Mesothelial cell of epicardium (in vitro differentiated cells): ENCODE measurements at regions not wholly inside any gene's neighbourhood (a gene's known extent, or its start where the extent isn't known, plus 50 kb on each side); places are given as distances from the start of the nearest gene placed in this dataset.
"Not testable (repeated sequence)": the region's sequence is repeated elsewhere in the genome, so short reads cannot be mapped to it uniquely, and the experiment has no call there.

ENCODE experiments used
- DNase-seq, 2 experiments: peaks; one replicate each; pipeline ENCODE4 v3.0.0; 2021; ENCODE audit warnings: low spot score in 2 of 2; ENCODE audit not compliant: unreplicated experiment in 2 of 2
- H3K27ac Mint-ChIP-seq: 2 replicates; pipeline ENCODE4 v1.8.0; 2021; ENCODE audit warnings: mixed read lengths
- H3K27me3 Mint-ChIP-seq: 2 replicates; pipeline ENCODE4 v1.8.0; 2021; ENCODE audit warnings: low read depth, mixed read lengths
- H3K36me3 Mint-ChIP-seq: 2 replicates; pipeline ENCODE4 v1.8.0; 2021; ENCODE audit warnings: mixed read lengths
- H3K4me1 Mint-ChIP-seq: 2 replicates; pipeline ENCODE4 v1.8.0; 2021; ENCODE audit warnings: mixed read lengths
- H3K4me3 Mint-ChIP-seq: 2 replicates; pipeline ENCODE4 v1.8.0; 2021; ENCODE audit warnings: mild to moderate bottlenecking, moderate library complexity, mixed read lengths
- H3K9me3 Mint-ChIP-seq: 2 replicates; pipeline ENCODE4 v1.8.0; 2021; ENCODE audit warnings: mixed read lengths
- TF ChIP-seq, protein P1 (sequence below): fragments of 200-600 bp; sonication (generic); IDR thresholded peaks from one replicate; pipeline ENCODE4 v1.5.0; 2021; ENCODE audit warnings: antibody characterized with exemption; ENCODE audit not compliant: unreplicated experiment

DNA sequence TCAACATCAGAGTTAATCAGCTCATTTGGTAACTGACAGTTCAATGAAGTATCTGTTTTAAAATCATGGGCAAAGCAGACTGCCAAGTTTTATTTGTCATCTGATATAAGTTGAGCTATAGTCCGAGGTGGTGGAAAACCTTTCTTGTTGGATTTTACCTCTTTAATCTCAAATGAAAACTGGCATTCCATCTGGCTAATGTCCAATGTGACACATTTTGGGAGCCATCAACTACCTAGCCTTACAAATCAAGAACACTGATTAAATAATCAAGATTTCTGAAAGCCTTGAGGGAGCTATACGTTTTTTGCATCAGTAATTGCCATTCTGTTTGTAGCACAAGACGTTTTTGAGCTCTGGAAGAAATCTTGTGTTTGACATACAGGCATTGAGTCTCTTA is 1380.5 kb upstream of the WWC1 start:
- no peak overlapping the region for H3K27ac Mint-ChIP-seq
- H3K4me1 Mint-ChIP-seq, result peaks cover 26% of the 10 kb centered on the region
- H3K36me3 Mint-ChIP-seq, result no peaks in the 10 kb centered on the region
- no peak overlapping the region for H3K4me3 Mint-ChIP-seq
- no peaks in the 10 kb centered on the region for H3K27me3 Mint-ChIP-seq
- no peaks in the 10 kb centered on the region for H3K9me3 Mint-ChIP-seq
- DNase-seq, result no peak
- TF ChIP-seq, protein P1, sequence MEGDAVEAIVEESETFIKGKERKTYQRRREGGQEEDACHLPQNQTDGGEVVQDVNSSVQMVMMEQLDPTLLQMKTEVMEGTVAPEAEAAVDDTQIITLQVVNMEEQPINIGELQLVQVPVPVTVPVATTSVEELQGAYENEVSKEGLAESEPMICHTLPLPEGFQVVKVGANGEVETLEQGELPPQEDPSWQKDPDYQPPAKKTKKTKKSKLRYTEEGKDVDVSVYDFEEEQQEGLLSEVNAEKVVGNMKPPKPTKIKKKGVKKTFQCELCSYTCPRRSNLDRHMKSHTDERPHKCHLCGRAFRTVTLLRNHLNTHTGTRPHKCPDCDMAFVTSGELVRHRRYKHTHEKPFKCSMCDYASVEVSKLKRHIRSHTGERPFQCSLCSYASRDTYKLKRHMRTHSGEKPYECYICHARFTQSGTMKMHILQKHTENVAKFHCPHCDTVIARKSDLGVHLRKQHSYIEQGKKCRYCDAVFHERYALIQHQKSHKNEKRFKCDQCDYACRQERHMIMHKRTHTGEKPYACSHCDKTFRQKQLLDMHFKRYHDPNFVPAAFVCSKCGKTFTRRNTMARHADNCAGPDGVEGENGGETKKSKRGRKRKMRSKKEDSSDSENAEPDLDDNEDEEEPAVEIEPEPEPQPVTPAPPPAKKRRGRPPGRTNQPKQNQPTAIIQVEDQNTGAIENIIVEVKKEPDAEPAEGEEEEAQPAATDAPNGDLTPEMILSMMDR, result no peak

DNA sequence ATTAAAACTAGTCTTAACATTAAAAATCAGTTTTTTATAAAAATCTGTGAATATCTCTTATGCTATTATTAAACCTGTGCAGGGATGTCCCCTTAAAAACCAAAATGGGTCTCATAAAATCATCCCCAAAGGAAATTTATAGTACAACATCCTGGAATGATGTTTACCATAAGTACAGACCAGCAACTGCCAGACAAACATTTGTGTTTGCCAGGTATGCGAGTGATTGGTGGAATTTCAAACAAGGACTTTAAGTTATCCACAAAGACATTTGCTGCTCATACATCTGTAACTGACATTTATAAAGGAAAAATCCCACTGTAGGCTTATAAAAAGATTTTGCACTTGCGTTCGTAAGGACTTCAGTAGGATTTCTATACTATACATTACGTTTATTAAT is 1375.4 kb upstream of the WWC1 start:
- no peaks in the 10 kb centered on the region for H3K36me3 Mint-ChIP-seq
- no peaks in the 10 kb centered on the region for H3K27me3 Mint-ChIP-seq
- H3K4me1 Mint-ChIP-seq, result peaks cover 9% of the 10 kb centered on the region
- H3K27ac Mint-ChIP-seq, result no peak overlapping the region
- no peak overlapping the region for H3K4me3 Mint-ChIP-seq
- H3K9me3 Mint-ChIP-seq, result peaks cover 5% of the 10 kb centered on the region
- DNase-seq, result no peak
- TF ChIP-seq, protein P1, result no peak

DNA sequence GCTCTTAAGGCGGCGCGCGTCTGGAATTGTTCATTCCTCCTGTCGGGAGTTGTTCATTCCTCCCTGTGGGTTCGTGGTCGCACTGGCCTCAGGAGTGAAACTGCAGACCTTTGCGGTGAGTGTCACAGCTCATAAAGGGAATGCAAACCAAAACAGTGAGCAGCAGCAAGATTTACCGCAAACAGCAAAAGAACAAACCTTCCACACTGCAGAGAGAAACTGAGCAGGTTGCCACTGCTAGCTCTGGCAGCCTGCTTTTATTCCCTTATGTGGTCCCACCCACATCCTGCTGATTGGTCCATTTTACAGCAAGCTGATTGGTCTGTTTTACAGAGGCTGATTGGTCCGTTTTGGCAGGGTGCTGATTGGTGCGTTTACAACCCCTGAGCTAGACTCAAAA is 1365.3 kb upstream of the WWC1 start:
- H3K27ac Mint-ChIP-seq, result no peak overlapping the region
- TF ChIP-seq, protein P1, result no peak
- no peaks in the 10 kb centered on the region for H3K27me3 Mint-ChIP-seq
- no peak overlapping the region for H3K4me3 Mint-ChIP-seq
- peaks cover 12% of the 10 kb centered on the region for H3K36me3 Mint-ChIP-seq
- peaks cover 31% of the 10 kb centered on the region for H3K9me3 Mint-ChIP-seq
- no peaks in the 10 kb centered on the region for H3K4me1 Mint-ChIP-seq
- DNase-seq, result no peak

DNA sequence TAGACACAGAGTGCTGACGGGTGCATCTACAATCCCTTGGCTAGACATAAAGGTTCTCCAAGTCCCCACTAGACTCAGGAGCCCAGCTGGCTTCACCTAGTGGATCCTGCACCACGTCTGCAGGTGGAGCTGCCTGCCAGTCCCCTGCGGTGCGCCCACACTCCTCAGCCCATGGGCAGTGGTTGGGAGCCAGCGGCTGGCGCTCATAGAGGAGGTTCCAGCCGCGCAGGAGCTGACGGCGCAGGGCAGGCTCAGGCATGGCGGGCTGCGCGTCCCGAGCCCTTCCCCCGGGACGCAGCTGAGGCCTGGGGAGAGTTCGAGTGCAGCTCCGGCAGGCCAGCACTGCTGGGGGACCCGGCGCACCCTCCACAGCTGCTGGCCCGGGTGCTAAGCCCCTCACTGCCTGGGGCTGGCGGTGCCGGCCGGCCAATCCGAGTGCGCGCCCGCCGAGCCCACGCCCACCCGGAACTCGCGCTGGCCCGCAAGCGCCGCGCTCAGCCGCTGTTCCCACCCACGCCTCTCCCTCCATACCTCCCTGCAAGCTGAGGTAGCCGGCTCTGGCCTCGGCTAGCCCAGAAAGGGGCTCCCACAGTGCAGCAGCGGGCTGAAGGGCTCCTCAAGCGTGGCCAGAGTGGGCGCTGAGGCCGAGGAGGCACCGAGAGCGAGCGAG is 1364.5 kb upstream of the WWC1 start:
- H3K27me3 Mint-ChIP-seq, H3K4me1 Mint-ChIP-seq, H3K4me3 Mint-ChIP-seq, H3K27ac Mint-ChIP-seq, DNase-seq: not testable (repeated sequence)
- peaks cover 38% of the 10 kb centered on the region for H3K9me3 Mint-ChIP-seq
- peaks cover 12% of the 10 kb centered on the region for H3K36me3 Mint-ChIP-seq

DNA sequence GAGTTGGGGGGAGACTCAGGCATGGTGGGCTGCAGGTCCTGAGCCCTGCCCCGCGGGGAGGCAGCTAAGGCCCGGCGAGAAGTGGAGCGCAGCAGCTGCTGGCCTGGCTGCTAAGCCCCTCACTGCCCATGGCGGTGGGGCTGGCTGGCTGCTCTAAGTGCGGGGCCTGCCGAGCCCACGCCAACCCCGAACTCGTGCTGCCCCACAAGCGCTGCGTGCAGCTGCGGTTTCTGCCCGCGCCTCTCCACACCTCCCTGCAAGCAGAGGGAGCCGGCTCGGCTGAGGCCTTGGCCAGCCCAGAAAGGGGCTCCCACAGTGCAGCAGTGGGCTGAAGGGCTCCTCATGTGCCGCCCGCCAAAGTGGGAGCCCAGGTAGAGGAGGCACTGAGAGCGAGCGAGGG is 1355.1 kb upstream of the WWC1 start:
- Mint-ChIP-seq H3K9me3 (peaks cover 7% of the 10 kb centered on the region), H3K4me3 (no peak overlapping the region), H3K27me3 (no peaks in the 10 kb centered on the region), H3K36me3 (no peaks in the 10 kb centered on the region), H3K4me1 (peaks cover 2% of the 10 kb centered on the region), H3K27ac (no peak overlapping the region)
- DNase-seq, result no peak
- TF ChIP-seq, protein P1, result no peak

DNA sequence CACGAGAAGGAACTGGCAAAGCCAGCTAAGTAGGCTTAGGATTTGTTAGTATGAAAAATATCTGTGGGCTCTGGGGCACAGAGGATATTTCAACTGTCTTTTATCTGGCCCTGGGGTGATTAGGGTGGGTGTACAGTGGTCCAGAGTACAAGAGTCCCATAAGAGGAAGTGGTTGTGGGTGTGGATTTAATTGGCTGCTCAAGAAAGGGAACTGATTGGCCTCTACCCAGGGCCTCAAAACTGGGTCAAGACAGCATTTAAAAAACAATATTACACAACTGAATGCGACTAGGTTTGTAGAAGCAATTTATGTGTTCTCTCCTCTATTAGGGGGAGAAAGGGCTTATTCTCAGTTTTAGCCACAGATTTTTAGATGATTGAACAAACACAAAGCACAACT is 1353.4 kb upstream of the WWC1 start:
- Mint-ChIP-seq H3K27me3 (no peaks in the 10 kb centered on the region), H3K36me3 (peaks cover 5% of the 10 kb centered on the region)

More for the DNA sequence above, 1353.4 kb upstream of the WWC1 start:
- H3K27ac Mint-ChIP-seq, result no peak overlapping the region
- peaks cover 7% of the 10 kb centered on the region for H3K9me3 Mint-ChIP-seq
- H3K4me1 Mint-ChIP-seq, result peaks cover 2% of the 10 kb centered on the region
- no peak overlapping the region for H3K4me3 Mint-ChIP-seq
- DNase-seq, result no peak
- TF ChIP-seq, protein P1, result no peak
